HG03575 (cell line): ENCODE measurements at regions not wholly inside any gene's neighbourhood (a gene's known extent, or its start where the extent isn't known, plus 50 kb on each side); places are given as distances from the start of the nearest gene placed in this dataset.
"Not testable (repeated sequence)": the region's sequence is repeated elsewhere in the genome, so short reads cannot be mapped to it uniquely, and the experiment has no call there.

Experiments used
- ATAC-seq: cut with Tn5 transposase; IDR thresholded peaks from one replicate; pipeline ENCODE4 v1.9.1; 2021; ENCODE audit not compliant: unreplicated experiment, insufficient number of reproducible peaks, low FRiP score; ENCODE audit errors: extremely low read depth

GRCh38 chr2:15759791-15760190 is 168.1 kb downstream of the DDX1 start:
- not testable (repeated sequence) for ATAC-seq

DNA sequence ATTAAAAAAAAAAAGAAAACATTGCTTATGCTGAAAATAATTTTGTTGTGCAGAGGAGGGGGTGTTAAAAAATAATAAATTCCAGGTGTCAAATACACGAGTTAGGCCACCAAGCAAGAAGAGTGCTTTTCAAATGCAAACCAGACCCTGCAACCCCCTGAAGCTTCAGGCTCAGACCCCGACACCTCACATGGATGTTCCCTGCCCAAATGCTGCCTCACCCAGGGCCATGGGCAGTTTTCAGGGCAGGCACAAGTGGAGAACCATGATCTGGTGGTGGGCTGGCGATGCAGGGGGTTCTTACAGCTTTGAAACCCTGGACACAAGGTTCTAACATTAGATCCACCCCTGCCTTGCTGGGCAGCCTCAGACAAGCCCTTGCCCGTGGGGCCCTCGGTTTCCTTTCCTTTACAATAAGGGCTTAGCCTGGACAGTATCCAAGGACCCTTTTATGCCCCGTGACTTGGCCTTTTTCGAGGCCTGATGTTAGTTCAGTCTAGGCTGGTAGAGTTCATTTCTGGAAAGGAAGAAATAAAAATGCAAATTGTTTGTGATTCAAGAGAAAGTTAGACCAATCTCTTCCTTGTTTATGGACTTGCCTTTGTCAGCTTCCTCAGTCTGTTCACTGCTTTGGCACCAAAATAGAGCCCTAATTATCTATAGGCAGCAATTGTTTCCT is 168.7 kb downstream of the DDX1 start:
- no peak for ATAC-seq

GRCh38 chr2:15761056-15761455 is 169.4 kb downstream of the DDX1 start:
- ATAC-seq, result no peak

GRCh38 chr2:15761910-15762309 is 170.2 kb downstream of the DDX1 start:
- ATAC-seq, result no peak

GRCh38 chr2:15762449-15762848 is 170.8 kb downstream of the DDX1 start:
- ATAC-seq, result no peak

DNA sequence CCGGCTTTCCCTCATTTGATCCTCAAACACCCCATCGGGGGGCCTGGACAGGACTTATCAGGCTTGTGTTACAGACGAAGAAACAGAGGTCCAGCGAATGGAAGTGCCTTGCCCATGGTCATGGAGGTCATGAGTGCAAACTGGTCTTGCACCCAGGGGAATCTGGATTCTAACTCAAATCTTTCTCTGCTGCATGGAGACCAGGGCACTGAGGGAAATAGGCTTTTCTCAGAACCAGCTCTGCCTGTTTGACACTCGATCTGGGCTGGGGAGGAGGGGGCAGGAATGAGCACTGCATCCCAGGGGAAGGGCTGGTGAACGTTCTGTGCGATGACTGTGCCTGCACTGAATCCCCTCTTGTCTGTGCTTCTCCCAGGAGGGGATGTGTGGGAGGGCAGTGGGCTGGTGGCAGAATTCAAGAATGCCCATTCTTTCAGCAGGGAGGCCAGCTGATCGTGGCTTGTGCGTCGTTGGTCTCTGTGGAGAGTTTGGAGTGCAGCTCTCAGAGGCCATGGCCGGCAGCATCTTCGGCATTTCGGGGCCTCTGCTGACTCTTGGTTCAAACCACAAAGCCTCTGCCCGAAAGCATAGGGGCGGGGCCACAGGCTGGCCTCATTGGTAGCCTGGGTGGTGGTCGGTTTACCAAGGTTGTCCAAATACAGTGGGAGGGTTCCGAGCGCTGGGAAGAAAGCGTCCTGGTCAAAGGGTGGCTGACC is 171.6 kb downstream of the DDX1 start:
- ATAC-seq, result no peak

DNA sequence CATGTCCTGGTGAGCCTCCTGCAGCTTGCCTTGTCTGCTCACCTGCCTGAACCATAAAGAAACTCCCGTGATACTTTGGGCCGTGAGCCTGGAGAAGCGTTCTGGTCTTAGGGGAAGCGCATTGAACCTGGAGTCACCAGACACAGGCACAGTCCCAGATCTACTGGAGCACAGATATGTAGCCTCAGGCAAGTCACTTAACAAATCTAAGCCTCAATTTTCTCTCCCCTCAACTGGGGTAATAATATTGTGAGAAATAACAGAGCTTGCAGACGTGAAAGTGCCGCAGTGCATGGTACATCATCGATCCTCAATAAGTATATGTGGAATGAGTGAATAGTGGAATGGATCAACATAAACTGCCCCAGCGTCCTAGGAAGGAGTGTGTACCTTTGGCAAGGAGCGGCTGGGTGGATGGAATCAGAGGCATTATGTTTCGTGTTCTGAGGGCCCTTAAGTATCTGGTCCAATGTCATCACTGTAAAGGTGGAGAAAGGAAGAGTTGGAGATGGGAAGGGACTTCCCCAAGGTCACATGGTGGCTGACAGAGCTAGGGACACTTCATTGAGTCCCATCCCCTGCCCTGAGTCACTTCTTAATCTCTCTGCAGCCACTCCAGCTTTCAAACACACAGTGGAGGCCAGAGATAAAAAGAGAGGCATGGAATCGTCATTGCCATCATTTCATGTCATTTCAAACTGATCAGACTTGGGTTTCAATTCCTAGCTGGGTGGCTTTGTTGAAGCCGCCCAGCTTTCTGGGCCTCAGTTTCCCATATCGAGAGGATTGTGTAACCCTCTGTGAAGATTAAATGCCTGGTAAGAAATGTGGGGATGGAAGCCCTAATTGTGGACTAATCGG is 172.4 kb downstream of the DDX1 start:
- no peak for ATAC-seq

GRCh38 chr2:15764683-15765011 is 173.0 kb downstream of the DDX1 start:
- ATAC-seq, result no peak

DNA sequence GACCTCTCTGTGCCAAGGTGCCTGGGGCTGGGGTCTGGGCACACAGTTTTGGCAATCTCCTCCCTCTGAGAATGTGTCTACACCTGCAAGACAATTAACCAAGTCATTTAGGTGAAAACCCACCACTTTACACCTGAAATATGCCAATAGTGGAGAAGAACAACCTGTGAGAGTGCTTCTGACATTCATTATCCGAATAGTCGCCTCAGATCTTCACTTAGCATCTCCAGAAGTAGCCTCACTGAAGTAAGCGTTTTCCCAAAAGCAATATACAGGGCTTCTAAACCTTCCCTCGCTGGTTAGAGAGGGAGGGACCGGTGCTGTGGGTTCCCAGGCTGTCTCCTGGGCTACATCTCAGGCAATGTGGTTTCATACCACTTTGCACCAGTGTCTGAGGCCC is 173.5 kb downstream of the DDX1 start:
- ATAC-seq, result no peak

DNA sequence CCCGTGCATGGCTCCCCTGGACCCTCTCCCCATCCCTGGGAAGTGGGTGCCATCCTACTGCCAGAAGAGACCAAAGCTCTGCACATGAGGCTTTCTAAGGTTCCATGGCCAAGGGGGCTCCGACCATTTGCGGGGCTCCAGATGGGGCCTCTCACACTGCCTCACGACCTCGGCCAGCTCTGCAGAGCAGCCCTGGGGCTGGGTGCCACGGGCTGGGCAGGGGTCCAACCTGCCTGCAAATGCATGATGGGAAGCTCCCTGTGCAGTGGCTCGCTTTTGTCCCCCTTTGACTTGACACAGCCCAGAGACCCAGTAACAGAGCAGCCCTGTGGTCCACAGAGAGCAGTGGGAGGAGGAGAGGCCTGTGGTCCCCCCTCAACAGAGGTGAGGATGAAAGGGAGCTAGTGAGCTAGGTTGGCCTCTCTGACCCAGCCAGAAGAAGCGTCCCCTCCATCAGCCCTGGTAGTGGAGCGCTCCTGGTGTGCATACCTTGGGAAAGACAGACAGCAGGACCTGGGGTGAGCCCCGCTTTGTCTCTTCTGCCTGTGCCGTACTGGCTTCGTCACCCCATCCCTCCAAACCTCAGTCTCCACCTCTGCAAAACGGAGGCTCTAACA is 174.1 kb downstream of the DDX1 start:
- no peak for ATAC-seq

DNA sequence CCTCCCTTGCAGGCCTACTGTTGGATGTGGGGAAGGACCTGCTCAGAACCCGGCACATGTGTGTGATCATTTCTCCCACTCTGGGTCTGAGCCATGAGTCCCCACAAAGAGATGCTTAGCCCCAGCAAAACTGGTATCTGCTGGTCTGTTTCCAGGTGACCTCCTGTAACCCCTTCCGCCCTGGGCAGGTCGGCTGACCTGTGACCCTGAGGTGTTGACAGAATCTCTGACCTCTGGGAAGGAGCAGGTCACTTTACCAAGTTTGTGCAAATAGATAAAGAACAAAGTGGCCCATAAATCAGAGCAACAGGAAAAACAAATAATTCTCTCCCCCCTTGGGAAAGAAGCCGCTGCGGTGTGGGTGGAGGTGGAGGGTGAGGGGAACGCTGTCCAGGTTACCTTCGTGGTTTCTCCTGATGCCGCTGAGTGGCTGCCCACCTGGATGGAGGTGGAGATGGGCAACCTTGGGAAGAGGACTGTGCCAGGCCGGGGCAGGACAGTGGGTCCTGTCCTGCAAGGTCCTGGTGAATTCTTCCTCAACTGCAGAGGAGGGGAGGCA is 174.0 kb upstream of the MYCN start:
- ATAC-seq, result no peak

DNA sequence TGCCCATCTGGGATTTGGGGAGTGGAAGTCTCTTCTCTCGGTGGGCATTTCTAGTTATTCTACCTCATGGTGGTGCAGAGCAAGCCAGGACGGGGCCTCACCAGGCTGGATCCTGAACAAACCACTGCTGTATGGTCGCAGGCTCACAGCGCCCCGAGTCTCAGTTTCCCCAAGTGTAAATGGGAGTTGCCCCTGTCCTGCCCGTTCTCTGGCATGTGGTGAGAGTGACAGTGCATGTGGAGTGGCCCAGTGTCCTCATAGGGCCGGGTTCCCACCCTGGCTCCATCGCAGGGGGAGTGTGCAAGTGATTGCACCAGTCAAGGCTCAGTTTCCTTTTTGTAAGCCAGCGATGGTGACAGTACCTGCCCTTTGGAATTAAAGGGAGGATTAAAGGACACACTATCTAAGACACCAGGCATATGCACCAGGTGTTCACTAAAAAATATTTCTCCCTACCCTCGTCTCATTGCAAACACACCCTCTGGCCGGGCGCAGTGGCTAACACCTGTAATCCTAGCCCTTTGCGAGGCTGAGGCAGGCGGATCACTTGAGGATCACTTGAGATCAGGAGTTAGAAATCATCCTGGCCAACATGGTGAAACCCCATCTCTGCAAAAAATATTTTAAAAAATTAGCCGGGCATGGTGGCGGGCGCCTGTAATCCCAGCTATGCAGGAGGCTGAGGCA is 173.3 kb upstream of the MYCN start:
- no peak for ATAC-seq

DNA sequence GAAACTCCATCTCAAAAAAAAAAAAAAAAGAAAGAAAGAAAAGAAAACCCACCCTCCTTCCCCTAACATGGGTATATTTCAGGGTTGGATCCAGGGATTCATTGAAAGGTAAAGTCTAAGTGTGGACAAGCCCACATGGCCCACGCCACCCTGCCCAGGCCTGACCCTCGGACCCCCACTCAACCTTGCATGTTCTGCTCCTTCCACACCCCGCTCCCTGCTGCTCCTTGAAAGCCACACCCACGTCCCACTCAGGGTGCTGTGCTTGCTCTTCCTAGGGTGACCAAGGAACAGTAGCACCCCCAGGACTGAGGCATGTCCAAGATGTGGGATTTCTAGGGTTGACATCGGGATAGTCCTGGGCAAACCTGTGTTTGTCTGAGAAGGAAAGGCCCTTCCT is 172.7 kb upstream of the MYCN start:
- ATAC-seq, result no peak

GRCh38 chr2:15768142-15768541 is 172.2 kb upstream of the MYCN start:
- no peak for ATAC-seq

DNA sequence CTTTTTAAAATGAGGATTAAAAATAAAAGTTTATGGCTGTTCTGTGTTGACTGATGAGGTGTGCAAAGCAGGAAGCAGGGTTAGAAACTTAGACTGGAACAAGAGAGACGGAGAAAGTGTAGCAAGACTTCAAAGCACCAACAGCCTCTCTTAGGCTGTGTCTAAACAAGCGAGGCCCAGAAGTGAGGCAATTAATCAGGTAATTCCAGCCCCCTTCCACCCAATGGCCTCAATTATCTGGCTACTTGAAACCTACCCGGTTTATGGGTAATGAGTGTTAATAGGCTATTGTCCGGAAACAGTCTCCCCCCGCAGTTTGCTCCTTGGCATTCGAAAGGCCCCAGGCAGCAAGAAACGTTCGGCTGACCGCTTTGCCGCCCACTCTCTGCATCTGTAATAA is 171.7 kb upstream of the MYCN start:
- no peak for ATAC-seq

GRCh38 chr2:15769235-15769634 is 171.1 kb upstream of the MYCN start:
- no peak for ATAC-seq

- no peak for ATAC-seq
Observed at GRCh38 chr2:15769676-15770547, 170.4 kb upstream of the MYCN start.

GRCh38 chr2:15770606-15771005 is 169.7 kb upstream of the MYCN start:
- ATAC-seq, result no peak
